WI38 (cell line): ENCODE measurements at regions not wholly inside any gene's neighbourhood (a gene's known extent, or its start where the extent isn't known, plus 50 kb on each side); places are given as distances from the start of the nearest gene placed in this dataset.
A peak's percentile ranks its signal among the peaks of the same experiment; 100 is the strongest.

Experiments used
- H3K4me3 ChIP-seq: 2 replicates; pipeline ENCODE4 v1.5.1; 2011; ENCODE audit warnings: low read depth, mild to moderate bottlenecking, control low read depth, low read length
- CTCF ChIP-seq: IDR thresholded peaks from 2 replicates; pipeline ENCODE4 v1.5.1; 2012; ENCODE audit warnings: low read depth, mild to moderate bottlenecking, control low read depth, low read length

GRCh38 chr15:79592126-79592525 lies 160.0 kb downstream of the MINAR1 start:
- H3K4me3 ChIP-seq, result no peak overlapping the region
- no peak for TF ChIP-seq CTCF

GRCh38 chr15:79593119-79593869 lies 161.2 kb downstream of the MINAR1 start:
- no peak for TF ChIP-seq CTCF
- H3K4me3 ChIP-seq, result no peak overlapping the region

GRCh38 chr15:79595306-79595705 lies 163.2 kb downstream of the MINAR1 start:
- no peak overlapping the region for H3K4me3 ChIP-seq
- TF ChIP-seq CTCF, result no peak

DNA sequence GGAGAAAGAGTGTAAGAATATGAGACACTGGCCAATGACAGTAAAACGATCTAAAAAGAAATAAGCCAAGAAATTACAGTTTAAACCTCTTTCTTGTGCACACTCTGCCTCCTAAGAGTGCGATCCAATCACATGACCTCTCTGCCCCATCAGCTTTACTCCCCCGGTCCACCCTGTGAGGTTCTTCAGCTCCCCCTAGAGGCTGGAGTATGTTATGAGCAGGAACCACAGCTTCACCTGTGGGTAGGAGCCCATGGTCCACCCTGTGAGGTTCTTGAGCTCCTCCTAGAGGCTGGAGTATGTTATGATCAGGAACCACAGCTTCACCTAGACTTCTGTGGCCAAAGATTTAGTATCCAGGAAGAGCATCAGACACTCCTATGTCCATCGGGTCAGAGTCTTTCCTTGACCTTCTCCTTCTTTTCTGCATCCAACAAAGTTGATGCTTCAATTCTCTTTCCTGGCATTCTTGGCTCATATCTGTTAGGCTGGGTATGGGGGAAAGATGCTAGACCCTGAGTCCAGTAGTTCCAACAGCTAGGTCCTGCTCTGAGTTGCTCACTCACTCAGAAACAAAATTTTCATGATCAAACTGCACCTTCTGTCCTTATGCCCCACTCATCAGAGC lies 164.0 kb downstream of the MINAR1 start:
- peak; percentile 92 for TF ChIP-seq CTCF

DNA sequence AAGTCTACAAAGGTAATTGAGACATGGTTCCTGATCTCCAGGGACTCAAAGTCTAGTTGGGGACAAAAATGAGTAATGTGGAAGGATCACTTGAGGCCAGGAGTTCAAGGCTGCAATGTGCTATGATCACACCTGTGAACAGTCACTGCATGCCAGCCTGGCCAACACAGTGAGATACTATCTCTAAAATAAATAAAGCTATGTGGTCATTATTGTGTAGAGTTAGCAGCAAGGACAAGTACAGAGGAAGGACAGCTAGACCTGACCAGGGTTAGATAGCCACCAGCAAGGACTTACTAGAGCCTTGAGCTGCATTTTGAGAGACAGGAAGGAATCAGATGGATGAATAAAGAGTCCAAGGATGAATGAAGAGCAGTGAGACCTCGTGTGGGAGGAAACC lies 166.5 kb downstream of the MINAR1 start:
- no peak overlapping the region for H3K4me3 ChIP-seq

More for the DNA sequence above, 164.0 kb downstream of the MINAR1 start:
- H3K4me3 ChIP-seq, result no peak overlapping the region

GRCh38 chr15:79601405-79602086 lies 169.4 kb downstream of the MINAR1 start:
- TF ChIP-seq CTCF, result no peak
- no peak overlapping the region for H3K4me3 ChIP-seq

More for the DNA sequence above, 166.5 kb downstream of the MINAR1 start:
- TF ChIP-seq CTCF, result no peak

DNA sequence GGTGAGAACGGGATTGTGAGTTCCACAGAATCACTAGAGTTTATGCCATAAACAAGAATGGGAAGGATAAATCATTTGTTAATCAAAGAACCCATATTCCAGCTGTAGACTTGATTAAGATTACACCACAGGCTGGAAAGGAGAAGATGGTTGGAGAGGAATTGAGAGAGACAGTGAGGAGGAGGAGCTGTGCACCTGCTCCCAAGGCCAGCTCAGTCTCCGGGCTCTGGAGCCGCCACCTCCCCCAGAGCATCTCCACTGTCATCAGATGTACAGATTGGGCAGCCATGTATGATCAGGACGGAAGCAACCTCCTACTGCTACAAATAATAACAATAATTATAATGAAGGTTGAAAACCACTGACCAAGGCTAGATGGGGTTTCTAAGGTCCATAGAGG lies 170.0 kb downstream of the MINAR1 start:
- no peak for TF ChIP-seq CTCF
- H3K4me3 ChIP-seq, result no peak overlapping the region
